T-helper 2 cell treated with Interferon-gamma antibody and Interleukin-4, amounts not matched to agents 5 μg/mL and 100 μg/mL, for 36 hours (primary cell): ENCODE measurements at regions not wholly inside any gene's neighbourhood (a gene's known extent, or its start where the extent isn't known, plus 50 kb on each side); places are given as distances from the start of the nearest gene placed in this dataset.

ENCODE experiments used
- DNase-seq: peaks from one replicate; pipeline ENCODE4 v3.0.0; 2021; ENCODE audit warnings: low spot score
- H3K27ac Mint-ChIP-seq: one replicate; pipeline ENCODE4 v1.8.0; 2021; ENCODE audit warnings: mild to moderate bottlenecking, mixed read lengths
- H3K27me3 Mint-ChIP-seq: one replicate; pipeline ENCODE4 v1.8.0; 2021; ENCODE audit warnings: low read depth, mixed read lengths
- H3K36me3 Mint-ChIP-seq: one replicate; pipeline ENCODE4 v1.8.0; 2021; ENCODE audit warnings: low read depth, mixed read lengths
- H3K4me1 Mint-ChIP-seq: one replicate; pipeline ENCODE4 v1.8.0; 2021; ENCODE audit warnings: low read depth, mixed read lengths
- H3K4me3 Mint-ChIP-seq: one replicate; pipeline ENCODE4 v1.8.0; 2022; ENCODE audit warnings: mild to moderate bottlenecking, moderate library complexity, mixed read lengths
- H3K9me3 Mint-ChIP-seq: one replicate; pipeline ENCODE4 v1.8.0; 2021; ENCODE audit warnings: mixed read lengths

DNA sequence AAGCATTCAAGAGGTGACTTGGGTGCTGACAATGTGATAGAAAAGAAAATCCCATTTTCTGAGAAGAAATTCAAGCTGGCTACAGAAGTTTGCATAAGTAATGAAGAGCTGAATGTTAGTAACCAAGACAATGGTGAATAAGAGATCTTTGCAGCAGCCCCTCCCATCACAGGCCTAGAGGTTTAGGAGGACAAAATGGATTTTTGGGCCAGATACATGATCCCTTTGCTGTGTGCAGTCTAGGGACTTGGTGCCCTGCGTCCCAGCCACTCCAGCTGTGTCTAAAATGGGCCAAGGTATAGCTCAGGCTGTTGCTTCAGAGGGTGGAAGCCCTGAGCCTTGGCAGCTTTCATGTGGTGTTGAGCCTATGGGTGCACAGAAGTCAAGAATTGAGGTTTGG is 107.0 kb upstream of the EPHA5 start:
- H3K9me3 Mint-ChIP-seq: peaks cover 50% of the 10 kb centered on the region
- no peaks in the 10 kb centered on the region for H3K27me3 Mint-ChIP-seq
- no peaks in the 10 kb centered on the region for H3K4me1 Mint-ChIP-seq
- no peak for DNase-seq
- H3K4me3 Mint-ChIP-seq: no peak overlapping the region
- H3K27ac Mint-ChIP-seq: no peak overlapping the region
- no peaks in the 10 kb centered on the region for H3K36me3 Mint-ChIP-seq

DNA sequence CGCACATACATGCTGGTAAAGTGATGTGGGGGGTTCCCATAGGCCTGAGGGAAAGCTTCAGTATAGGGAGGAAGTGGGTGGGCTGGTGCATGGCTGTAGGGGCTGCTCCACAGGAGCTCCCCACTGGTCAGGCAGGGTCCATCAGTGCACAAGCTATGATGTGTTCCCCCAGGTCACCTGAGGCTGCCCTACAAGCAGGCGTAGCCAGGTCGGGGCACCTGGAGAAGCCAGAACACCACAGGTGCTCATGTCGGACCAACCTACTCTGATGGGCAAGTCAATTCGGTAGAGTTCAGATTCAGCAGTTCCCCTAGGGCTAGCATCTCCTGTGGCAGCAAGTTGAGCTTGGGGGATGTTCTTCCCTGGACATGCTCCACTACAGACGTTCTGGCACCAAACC is 103.3 kb upstream of the EPHA5 start:
- no peaks in the 10 kb centered on the region for H3K4me1 Mint-ChIP-seq
- H3K27ac Mint-ChIP-seq: no peak overlapping the region
- no peaks in the 10 kb centered on the region for H3K36me3 Mint-ChIP-seq
- H3K4me3 Mint-ChIP-seq: no peak overlapping the region
- peaks cover 58% of the 10 kb centered on the region for H3K9me3 Mint-ChIP-seq
- no peaks in the 10 kb centered on the region for H3K27me3 Mint-ChIP-seq
- no peak for DNase-seq

DNA sequence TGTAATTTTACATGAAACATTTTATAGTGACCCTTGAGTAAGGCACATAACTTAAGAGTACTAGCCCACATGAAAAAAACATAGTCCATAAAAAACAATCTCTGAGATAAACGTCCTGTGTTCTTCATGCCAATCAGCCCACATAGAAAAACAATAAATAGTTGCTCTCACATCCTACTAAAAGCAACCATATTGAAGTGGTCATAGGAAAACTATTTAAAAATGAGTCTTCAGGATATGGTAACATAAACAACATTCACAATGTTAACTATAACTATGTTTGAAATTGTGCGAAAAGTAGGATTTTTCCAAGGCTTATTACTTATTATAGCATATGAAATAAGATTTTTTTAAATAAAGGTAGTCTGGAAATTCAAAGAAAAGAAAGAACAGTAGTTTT is 77.1 kb upstream of the EPHA5 start:
- H3K4me1 Mint-ChIP-seq: no peaks in the 10 kb centered on the region
- no peak overlapping the region for H3K4me3 Mint-ChIP-seq
- no peaks in the 10 kb centered on the region for H3K36me3 Mint-ChIP-seq
- no peaks in the 10 kb centered on the region for H3K27me3 Mint-ChIP-seq
- no peak overlapping the region for H3K27ac Mint-ChIP-seq
- DNase-seq: no peak
- H3K9me3 Mint-ChIP-seq: peaks cover 6% of the 10 kb centered on the region

GRCh38 chr4:65738134-65738533 is 67.8 kb upstream of the EPHA5 start:
- Mint-ChIP-seq H3K4me1 (no peaks in the 10 kb centered on the region), H3K27me3 (no peaks in the 10 kb centered on the region), H3K36me3 (no peaks in the 10 kb centered on the region), H3K9me3 (no peaks in the 10 kb centered on the region), H3K27ac (no peak overlapping the region), H3K4me3 (no peak overlapping the region)
- no peak for DNase-seq

DNA sequence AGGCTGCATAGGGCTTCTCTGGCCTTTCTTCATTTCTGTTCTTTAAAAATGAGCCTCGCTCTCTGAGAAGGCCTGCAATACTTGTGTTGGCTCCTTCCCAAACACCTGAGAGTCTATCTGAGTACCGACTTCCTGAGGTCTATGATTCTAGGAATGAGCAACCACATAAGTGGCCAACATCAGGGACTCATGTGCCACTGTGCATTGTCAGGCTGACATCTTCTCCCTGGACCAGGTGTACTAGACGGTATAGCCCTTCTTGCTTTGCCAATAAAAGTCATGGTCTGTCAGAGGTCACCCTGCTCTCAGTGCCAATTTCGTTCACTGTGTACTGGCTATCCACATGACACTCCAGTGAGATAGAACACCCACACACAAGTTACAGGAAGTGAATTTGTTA is 67.4 kb upstream of the EPHA5 start:
- no peaks in the 10 kb centered on the region for H3K27me3 Mint-ChIP-seq
- no peaks in the 10 kb centered on the region for H3K9me3 Mint-ChIP-seq
- H3K27ac Mint-ChIP-seq: no peak overlapping the region
- H3K4me1 Mint-ChIP-seq: no peaks in the 10 kb centered on the region
- DNase-seq: no peak
- no peaks in the 10 kb centered on the region for H3K36me3 Mint-ChIP-seq
- no peak overlapping the region for H3K4me3 Mint-ChIP-seq

DNA sequence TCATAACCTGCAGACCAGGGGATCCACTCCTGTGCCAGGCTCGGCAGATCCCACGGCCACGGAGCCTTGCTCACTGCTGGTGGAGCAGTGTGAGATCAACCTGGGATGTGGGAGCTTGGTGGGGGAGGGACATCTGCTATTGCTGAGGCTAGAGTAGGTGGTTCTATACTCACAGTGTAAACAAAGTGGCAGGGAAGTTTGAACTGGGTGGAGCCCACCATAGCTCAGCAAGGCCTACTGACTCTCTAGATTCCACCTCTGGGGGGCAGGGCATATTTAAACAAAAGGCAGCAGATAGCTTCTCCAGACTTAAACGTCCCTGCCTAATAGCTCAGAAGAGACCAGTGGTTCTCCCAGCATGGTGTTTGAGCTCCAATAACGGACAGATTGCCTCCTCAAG is 54.7 kb upstream of the EPHA5 start:
- Mint-ChIP-seq H3K27ac (no peak overlapping the region), H3K9me3 (peaks cover 26% of the 10 kb centered on the region)

More for the DNA sequence above, 54.7 kb upstream of the EPHA5 start:
- no peak for DNase-seq
- no peaks in the 10 kb centered on the region for H3K4me1 Mint-ChIP-seq
- H3K36me3 Mint-ChIP-seq: no peaks in the 10 kb centered on the region
- H3K27me3 Mint-ChIP-seq: no peaks in the 10 kb centered on the region
- no peak overlapping the region for H3K4me3 Mint-ChIP-seq
